ENCODE measurements at regions not wholly inside any gene's neighbourhood (a gene's known extent, or its start where the extent isn't known, plus 50 kb on each side); places are given as distances from the start of the nearest gene placed in this dataset.
"Not testable (repeated sequence)": the region's sequence is repeated elsewhere in the genome, so short reads cannot be mapped to it uniquely, and the experiment has no call there.

DNA sequence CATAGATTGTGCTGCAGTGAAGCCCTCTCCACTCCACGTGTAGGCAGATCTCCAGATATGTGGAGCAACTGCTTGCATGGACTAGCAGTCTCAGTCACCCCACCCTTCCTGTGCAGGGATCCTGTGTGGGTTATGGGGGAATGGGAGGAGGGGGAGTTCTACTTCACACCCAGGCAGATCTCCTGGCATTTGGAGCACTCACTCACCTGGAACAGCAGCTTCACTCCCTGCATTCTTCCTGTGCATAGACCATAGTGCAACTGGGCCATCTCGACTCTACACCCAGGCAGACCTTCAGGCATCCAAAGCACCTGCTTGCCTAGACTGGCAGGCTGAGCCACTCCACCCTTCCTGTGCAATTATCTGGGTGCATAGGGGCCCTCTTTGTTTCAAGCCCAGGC is 96.0 kb upstream of the PCED1B start:
- DNase-seq, result no peak
- TF ChIP-seq, protein P1, sequence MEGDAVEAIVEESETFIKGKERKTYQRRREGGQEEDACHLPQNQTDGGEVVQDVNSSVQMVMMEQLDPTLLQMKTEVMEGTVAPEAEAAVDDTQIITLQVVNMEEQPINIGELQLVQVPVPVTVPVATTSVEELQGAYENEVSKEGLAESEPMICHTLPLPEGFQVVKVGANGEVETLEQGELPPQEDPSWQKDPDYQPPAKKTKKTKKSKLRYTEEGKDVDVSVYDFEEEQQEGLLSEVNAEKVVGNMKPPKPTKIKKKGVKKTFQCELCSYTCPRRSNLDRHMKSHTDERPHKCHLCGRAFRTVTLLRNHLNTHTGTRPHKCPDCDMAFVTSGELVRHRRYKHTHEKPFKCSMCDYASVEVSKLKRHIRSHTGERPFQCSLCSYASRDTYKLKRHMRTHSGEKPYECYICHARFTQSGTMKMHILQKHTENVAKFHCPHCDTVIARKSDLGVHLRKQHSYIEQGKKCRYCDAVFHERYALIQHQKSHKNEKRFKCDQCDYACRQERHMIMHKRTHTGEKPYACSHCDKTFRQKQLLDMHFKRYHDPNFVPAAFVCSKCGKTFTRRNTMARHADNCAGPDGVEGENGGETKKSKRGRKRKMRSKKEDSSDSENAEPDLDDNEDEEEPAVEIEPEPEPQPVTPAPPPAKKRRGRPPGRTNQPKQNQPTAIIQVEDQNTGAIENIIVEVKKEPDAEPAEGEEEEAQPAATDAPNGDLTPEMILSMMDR (IDR thresholded peaks at IDR 0.05), result no peak
- intact Hi-C loops (cut with DNase I), result no loop called here
- H3K9me3 ChIP-seq, result no peaks in the 10 kb centered on the region
- no peaks in the 10 kb centered on the region for H3K27me3 ChIP-seq (ENCODE audit: low read depth)
- H3K27ac ChIP-seq, result no peak overlapping the region
- no peaks in the 10 kb centered on the region for H3K4me1 ChIP-seq
- H3K4me3 ChIP-seq, result no peak overlapping the region
- no peaks in the 10 kb centered on the region for H3K36me3 ChIP-seq
- ATAC-seq, result no peak

DNA sequence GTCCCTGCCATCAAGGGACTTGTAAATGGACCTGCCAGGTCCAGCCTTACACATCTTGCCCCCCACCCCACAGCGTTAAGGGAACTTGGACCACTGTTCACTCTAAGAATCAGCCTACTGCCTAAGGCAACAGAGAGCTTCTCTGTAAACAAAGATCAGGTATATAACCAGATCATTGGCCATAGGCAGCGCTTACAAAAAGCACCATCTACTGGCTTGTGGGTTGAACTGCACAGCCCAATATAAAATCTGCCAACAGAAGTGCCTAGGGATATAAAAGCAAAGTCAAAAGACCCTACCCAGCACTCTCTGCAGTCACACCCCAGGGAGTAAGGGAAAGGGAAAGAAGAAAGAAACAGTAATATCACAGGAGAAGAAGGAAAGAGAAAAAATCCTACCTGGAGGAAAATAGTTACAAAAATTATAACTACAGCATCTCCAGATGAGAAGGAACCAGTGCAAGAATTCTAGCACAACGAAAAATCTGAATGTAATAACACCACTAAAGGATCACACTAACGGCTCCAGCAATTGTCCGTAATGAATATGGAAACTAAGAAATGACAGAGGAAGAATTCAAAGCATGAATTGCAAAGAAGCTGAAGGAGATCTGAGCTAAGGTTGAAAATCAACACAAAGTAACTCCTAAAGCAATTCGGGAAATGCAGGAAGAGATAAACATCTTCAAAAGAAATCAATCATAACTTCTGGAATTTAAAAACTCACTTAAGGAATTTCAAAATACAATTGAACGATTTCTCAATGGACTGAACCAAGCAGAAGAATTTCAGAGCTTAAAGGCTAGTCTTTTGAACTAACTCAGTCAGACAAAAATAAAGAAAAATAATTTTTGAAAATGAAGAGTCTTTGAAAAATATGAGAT is 95.2 kb upstream of the PCED1B start:
- intact Hi-C loops (cut with DNase I), result no loop called here
- TF ChIP-seq, protein P1 (IDR thresholded peaks at IDR 0.05), result peak; percentile 67
- Histone ChIP-seq H3K4me1 (no peaks in the 10 kb centered on the region), H3K4me3 (no peak overlapping the region), H3K36me3 (no peaks in the 10 kb centered on the region), H3K9me3 (no peaks in the 10 kb centered on the region), H3K27me3 (ENCODE audit: low read depth) (no peaks in the 10 kb centered on the region), H3K27ac (no peak overlapping the region)
- DNase-seq (no peak), ATAC-seq (peak; percentile 51 to 65)

DNA sequence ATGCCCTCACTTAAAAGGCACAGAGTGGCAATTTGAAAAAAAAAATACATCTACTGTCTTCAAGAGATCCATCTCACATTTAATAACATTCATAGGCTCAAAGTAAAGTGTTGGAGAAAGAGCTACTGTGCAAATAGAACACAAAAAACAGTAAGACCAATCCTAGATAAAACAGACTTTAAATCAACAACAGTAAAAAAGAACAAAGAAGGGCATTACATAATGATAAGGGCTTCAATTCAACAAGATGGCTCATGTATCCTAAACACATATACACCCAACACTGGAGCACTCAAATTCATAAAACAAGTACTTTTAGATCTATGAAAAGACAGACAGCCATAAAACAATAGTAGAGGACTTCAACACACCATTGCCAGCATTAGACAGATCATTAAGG is 93.6 kb upstream of the PCED1B start:
- DNase-seq, result no peak
- intact Hi-C loops (cut with DNase I), result no loop called here
- TF ChIP-seq, protein P1 (IDR thresholded peaks at IDR 0.05), result no peak

DNA sequence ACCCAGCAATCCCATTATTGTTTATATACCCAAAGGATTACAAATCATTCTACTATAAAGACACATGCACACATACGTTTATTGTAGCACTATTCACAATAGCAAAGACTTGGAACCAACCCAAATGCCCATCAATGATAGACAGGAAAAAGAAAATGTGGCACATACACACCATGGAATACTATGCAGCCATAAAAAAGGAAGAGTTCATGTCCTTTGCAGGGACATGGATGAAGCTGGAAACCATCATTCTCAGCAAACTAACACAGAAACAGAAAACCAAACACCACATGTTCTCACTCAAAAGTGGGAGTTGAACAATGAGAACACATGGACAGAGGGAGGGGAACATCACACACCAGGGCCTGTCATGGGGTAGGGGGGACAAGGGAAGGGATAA is 91.3 kb upstream of the PCED1B start:
- H3K27ac ChIP-seq; H3K4me1 ChIP-seq; DNase-seq; H3K9me3 ChIP-seq; intact Hi-C loops (cut with DNase I); H3K36me3 ChIP-seq; H3K4me3 ChIP-seq; ATAC-seq; H3K27me3 ChIP-seq (ENCODE audit: low read depth): not testable (repeated sequence)

More for the DNA sequence above, 93.6 kb upstream of the PCED1B start:
- ATAC-seq, result no peak
- Histone ChIP-seq H3K27ac (no peak overlapping the region), H3K36me3 (no peaks in the 10 kb centered on the region), H3K4me1 (no peaks in the 10 kb centered on the region), H3K27me3 (ENCODE audit: low read depth) (no peaks in the 10 kb centered on the region), H3K4me3 (no peak overlapping the region), H3K9me3 (no peaks in the 10 kb centered on the region)

DNA sequence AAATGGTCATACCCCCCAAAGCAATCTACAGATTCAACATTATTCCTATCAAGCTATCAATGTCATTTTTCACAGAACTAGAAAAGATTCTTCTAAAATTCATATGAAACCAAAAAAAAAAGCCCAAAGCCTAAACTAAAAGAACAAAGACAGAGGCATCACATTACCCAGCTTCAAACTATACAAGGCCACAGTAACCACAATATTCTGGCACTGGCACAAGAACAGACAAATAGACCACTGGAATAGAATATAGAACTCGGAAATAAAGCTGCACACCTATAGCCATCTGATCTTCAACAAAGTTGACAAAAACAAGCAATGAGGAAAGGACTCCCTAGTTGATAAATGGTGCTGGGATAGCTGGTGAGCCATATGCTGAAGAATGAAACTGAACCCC is 89.2 kb upstream of the PCED1B start:
- ATAC-seq, result no peak
- no peak for DNase-seq
- intact Hi-C loops (cut with DNase I), result no loop called here
- H3K36me3 ChIP-seq, result no peaks in the 10 kb centered on the region
- TF ChIP-seq, protein P1 (IDR thresholded peaks at IDR 0.05), result no peak
- H3K27ac ChIP-seq, result no peak overlapping the region
- no peaks in the 10 kb centered on the region for H3K4me1 ChIP-seq
- no peak overlapping the region for H3K4me3 ChIP-seq
- H3K9me3 ChIP-seq, result peaks cover 6% of the 10 kb centered on the region
- no peaks in the 10 kb centered on the region for H3K27me3 ChIP-seq (ENCODE audit: low read depth)

DNA sequence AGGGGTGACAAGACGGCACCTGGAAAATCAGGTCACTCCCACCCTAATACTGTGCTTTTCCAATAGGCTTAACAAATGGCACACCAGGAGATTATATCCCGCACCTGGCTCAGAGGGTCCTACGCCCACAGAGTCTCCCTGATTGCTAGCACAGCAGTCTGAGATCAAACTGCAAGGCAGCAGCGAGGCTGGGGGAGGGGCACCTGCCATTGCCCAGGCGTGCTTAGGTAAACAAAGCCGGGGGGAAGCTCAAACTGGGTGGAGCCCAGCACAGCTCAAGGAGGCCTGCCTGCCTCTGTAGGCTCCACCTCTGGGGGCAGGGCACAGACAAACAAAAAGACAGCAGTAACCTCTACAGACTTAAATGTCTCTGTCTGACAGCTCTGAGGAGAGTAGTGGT is 87.4 kb upstream of the PCED1B start:
- H3K9me3 ChIP-seq; ATAC-seq; H3K4me1 ChIP-seq; intact Hi-C loops (cut with DNase I); H3K27me3 ChIP-seq (ENCODE audit: low read depth); H3K27ac ChIP-seq; H3K36me3 ChIP-seq; DNase-seq; H3K4me3 ChIP-seq: not testable (repeated sequence)
